HG03439 (cell line): ENCODE measurements at regions not wholly inside any gene's neighbourhood (a gene's known extent, or its start where the extent isn't known, plus 50 kb on each side); places are given as distances from the start of the nearest gene placed in this dataset.
"Not testable (repeated sequence)": the region's sequence is repeated elsewhere in the genome, so short reads cannot be mapped to it uniquely, and the experiment has no call there.

Source experiments
- ATAC-seq: cut with Tn5 transposase; IDR thresholded peaks from one replicate; pipeline ENCODE4 v1.9.1; 2021; ENCODE audit warnings: mild to moderate bottlenecking, moderate library complexity; ENCODE audit not compliant: unreplicated experiment

DNA sequence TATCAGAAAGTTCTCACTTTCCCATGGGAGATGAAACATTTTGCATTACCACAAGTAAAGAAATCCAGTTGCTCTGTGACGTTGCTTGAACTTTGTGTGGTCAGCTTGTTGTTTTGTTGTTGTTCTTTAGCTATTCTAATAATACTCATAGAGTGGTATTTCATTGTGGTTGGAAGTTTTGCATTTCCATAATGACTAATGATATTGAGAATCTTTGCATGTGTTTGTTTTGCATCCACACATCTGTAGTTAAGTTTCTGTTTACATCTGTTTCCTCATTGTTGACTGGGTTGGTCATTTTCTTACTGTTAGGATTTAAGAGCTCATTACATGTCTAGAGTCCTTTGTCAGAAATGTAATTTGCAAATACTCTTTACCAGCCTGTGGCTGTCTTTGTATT lies 133.2 kb upstream of the LRRC61 start:
- peak; percentile 93 for ATAC-seq

DNA sequence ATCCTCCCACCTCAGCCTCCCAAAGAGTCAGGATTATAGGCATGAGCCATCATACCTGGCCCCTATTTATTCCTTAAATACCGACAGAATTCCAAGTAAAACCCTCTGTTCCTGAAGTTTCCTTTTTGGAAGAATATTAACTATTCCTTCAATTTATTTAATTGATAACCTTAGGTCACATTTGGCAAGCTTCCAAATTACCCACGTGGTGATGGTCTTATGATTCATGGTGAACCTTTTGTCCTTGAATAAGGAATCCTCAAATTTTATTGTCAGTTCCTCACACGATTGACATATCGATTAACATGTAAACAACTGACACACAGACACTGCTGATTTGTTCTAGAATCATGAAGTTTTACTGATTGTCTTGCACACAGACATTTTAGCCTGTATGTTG lies 130.6 kb upstream of the LRRC61 start:
- ATAC-seq = not testable (repeated sequence)

DNA sequence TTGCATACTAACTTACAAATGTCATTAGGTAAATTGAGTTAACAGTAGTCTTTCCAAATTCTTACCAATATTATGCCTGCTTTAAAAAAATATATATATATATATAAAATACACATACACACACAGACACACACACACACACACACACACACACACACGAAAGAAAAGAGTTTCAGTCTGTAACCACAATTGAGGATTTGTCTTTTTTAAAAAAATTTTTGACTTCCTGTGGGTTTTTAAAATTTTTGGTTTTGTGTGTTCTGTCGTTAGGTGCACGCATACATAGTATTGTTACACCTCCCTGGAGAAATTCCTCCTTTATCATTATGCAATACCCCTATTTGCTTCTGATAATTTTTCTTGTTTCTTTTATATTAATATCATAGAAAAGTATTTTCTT lies 129.3 kb upstream of the LRRC61 start:
- not testable (repeated sequence) for ATAC-seq
